SK-N-MC (cell line): ENCODE measurements at regions not wholly inside any gene's neighbourhood (a gene's known extent, or its start where the extent isn't known, plus 50 kb on each side); places are given as distances from the start of the nearest gene placed in this dataset.

Source experiments
- EZH2 ChIP-seq: fragments of 200-600 bp; sonication (generic); IDR thresholded peaks from one replicate; pipeline ENCODE4 v1.6.1; 2017; ENCODE audit warnings: antibody characterized with exemption
- FOXP2 ChIP-seq: optimal IDR thresholded peaks from 2 replicates; pipeline ENCODE3; 2011; ENCODE audit warnings: mild to moderate bottlenecking, moderate library complexity; ENCODE audit not compliant: insufficient read depth; ENCODE audit errors: extremely low read length, control extremely low read depth
- POLR2AphosphoS5 ChIP-seq: IDR thresholded peaks from 2 replicates; pipeline ENCODE4 v1.6.1; 2012; ENCODE audit warnings: mild to moderate bottlenecking, low read depth, low read length, borderline replicate concordance

DNA sequence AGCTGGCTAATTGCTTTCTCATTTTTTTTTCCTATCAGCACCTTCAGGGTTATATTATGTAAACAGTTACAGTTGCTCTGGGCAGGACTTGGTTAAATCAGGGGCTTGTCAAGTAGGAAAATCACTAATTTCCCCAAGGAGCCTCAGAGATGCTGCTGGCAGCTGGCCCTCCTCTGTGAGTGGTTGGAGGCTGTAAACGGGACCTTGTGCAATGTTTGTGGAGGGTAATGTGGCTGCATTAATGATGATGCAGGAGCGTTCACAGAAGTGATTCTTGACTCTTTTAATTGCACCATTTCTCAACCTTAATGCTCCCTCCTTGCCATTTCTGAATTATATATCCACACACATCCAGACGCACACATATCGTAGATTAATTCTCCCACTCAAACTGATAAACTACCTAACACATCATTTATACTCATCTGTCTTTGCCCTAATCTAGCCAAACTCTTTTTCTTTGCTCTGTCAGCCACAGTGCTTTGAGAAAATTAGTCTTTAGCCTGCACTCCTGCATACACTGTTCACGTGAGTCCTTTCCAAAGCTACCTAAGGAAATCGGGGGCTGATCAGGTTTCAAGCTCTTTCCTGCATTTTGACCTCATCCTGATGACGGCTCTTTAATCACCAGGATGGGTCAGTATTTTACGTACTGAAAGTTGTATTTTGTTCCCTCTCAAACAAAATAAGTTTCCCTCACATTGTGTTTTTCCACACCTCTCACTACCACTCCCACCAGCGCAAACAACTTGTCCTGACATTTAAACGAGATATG lies 154.4 kb upstream of the PIRT start:
- TF ChIP-seq EZH2 (no peak), POLR2AphosphoS5 (no peak), FOXP2 (no peak)
